GM18508 (cell line): ENCODE measurements at regions not wholly inside any gene's neighbourhood (a gene's known extent, or its start where the extent isn't known, plus 50 kb on each side); places are given as distances from the start of the nearest gene placed in this dataset.

ENCODE experiments used
- ATAC-seq: cut with Tn5 transposase; IDR thresholded peaks from one replicate; pipeline ENCODE4 v1.9.1; 2021; ENCODE audit warnings: moderate number of reproducible peaks; ENCODE audit not compliant: insufficient read depth, unreplicated experiment

DNA sequence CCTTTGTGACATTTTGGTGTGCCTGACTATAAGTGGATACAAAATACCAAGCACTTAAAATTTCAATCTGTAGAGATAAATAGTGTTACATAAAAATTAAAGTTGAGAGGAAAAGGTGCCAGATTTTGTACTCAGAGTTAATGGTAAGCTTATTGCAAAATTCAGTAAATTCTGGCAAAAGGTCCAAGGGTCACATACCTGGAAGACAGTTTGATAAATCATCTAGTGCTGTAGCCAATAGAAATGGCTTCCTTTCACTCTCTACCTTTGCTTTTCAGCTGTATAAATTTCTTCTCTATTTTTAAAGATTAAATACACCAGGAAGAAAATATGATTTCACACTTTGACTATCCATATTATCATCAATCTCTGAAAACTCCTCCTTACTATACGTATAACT is 690.2 kb upstream of the NRSN1 start:
- no peak for ATAC-seq

DNA sequence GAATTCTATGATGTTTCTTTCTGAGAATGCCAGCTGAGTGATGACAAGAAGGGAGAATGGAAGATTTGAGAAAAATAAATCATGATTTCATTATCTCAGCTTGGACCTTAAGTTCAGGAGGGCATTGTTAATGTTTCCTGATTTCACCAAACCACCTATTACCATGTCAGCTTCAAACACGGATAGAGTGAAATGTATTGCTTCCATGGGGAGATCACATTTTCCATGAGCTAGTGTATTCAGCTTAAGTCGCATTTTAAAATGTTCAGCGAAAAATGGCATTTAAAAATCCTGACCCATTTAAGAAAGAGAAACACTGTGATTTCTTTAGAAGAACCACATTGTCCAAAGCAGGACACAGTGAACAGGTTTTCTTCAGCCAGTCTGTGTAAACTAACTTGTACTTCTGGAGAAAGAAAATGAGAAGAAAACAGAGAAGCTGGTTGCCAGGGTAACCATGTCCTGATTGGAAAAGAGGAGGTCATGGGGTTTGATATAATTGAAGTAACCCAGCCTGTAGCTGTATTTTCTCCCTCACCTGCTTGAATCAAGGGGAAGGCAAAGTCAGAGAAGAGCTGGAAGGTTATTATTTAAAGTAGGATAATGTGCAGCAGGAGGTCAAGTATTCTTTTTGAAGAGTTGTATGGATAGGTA is 684.1 kb upstream of the NRSN1 start:
- ATAC-seq, result no peak

- ATAC-seq, result no peak
Observed at GRCh38 chr6:23445157-23445710, 680.8 kb upstream of the NRSN1 start.

- no peak for ATAC-seq
Observed at GRCh38 chr6:23446469-23446967, 679.5 kb upstream of the NRSN1 start.

GRCh38 chr6:23447731-23448130 is 678.3 kb upstream of the NRSN1 start:
- no peak for ATAC-seq

DNA sequence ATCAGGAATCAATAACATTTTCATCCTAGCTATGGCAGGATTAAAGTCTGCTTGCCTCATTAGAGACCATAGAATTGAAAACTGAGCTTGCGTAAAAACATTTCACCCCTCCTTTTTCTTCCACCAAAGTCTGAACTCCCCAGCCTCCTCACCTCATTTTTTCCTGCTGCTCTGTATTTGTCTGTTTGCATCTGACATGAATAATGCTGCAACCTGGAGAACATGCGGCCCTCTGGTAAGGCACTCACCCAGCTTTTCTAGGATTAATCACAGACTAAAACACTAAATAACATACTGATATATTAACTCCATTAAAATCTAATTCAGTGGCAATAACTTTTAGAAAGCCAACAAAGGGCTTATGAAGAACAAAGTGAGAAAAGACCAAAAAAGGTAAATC is 677.7 kb upstream of the NRSN1 start:
- no peak for ATAC-seq

- no peak for ATAC-seq
Observed at GRCh38 chr6:23454080-23454976, 671.7 kb upstream of the NRSN1 start.

DNA sequence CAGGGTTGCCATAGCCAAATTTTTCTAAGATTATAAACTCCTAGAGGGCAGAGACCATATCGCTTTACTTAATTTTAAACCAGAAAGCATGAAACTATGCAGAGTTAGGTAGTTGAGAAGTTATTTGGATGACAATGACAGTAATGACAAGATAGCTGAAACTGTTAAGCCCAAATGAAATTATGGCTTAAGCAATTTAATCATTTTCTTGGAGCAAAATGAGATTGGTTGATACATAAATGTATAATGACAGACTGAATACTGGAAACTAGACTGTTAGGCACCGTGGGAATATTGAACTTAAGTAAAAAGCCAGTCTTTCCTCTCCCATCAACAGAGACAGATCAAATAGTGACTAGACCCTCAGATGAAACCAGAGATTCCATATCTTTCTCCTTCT is 670.3 kb upstream of the NRSN1 start:
- no peak for ATAC-seq

DNA sequence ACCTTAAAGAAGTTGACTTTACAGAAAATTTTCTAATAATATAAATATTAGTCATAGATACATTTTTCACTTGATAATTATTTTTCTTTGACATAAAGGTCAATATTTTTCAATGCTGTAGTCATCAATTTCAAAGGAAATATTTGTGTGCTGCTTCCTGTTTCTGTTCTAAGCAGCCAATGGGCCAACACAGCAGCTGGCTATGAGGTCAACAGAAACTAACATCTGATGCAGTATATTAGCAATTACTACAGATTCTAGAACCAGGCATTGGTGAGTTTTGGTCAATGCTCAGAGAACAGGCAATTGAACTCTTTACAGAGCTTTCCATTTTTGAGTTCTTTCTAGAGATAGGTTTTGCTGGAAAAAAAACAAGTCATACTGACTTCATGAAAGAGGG is 669.6 kb upstream of the NRSN1 start:
- no peak for ATAC-seq

DNA sequence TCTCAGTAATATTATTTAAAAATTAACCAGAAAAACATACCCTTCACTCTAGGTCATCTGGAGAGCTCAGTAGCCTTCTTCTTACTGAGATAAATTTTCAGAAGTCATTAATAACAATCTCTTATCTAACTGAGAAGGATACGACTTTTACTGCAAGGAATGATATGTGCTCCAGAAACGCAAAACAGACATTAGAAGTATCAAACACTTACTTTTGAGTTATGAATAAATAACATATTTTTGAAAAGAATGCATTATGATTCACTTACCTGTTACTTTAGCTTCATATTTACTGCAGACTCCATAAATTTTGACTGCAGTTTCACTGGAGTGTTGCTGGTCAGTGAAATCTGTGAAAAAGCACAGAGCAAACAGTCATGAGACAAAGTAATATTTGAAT is 668.7 kb upstream of the NRSN1 start:
- ATAC-seq, result no peak

DNA sequence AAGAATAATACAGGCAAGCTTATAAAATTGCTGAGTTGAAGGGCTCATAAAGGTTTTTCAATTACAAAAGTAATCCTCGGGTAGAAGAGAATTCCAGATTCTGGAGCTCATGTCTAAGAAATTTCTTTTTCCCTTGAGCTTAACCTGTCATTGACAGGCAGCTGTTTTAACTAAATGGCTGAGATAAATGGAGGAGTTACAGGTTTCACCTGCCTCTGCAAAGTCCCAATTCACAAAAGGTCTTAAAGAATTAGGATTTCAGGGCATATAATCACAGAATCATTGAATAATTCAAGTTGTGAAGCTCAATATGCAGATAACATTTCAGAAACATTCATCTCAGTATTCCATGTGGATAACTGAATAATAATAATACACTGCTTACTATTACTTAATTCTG is 660.1 kb upstream of the NRSN1 start:
- ATAC-seq, result no peak

DNA sequence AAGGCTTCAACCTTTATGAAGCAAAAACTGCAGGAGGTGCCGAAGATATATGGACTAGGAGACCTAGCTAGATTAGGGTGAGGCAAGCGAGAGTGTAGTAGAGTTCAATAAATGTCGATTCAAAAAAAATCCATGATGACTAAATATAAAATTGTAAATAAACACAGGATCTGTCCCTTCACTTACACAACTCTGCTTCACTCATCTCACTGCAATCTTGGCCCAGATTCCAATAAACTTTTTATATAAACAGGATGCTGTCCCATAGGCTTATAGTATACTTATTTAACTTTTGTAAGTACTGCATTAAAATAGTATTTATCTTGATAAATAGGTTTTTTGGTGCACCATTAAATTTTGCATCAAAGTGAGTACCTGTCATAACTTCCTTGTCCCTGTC is 648.4 kb upstream of the NRSN1 start:
- ATAC-seq, result no peak

DNA sequence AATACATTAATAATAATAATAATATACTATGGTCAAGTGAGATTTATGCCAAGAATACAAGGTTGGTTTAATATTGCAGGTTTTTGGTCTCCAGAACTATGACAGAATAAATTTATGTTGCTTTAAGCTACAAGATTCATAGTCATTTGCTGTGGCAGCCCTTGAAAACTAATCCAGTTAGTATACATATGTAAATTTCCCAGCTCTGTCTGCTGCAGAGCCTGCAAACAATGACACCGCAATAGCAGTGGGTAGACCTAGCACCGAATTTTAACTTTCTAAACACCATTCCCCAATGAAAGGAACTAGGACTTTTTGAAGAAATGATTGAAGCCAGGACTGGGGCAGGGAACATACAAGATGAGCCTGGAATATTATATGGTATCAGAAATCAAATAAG is 647.7 kb upstream of the NRSN1 start:
- ATAC-seq, result no peak

DNA sequence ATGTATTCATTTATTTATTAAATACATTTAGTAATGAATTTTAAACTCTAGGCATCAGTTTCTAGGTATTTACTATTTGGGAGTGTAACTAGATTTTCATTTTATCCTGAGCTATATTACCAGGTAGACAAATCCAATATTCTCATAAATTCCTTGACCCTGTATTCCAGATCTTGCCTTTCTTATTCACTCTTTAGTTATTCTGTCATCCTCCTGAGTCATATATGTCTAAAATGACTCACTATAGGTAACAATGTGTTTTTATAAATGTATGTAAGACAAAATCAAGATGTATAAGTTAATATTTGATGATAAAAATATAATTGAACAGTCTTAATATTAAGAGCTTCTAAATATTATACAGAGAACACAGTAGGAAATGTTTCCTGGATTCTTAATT is 642.1 kb upstream of the NRSN1 start:
- ATAC-seq, result no peak

- ATAC-seq, result no peak
Observed at GRCh38 chr6:23494367-23494766, 631.6 kb upstream of the NRSN1 start.

DNA sequence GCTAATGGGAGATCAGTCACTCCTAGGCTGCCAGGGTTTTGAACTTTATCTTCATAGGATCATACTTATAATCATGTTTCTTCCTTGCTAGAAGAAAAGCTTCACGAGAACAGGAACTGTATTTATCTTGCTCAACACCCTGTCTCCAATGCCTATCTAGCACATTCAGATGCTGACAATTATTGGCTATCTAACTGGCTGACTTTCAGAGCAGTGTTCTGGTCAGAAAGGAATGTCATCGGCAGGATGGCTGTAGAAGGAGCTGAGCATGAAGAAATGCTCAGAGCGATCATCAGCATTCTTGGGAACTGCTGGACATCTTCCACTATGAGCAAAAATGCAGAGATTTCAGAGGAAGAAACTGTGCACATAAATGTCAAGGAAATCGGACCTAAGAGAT is 628.0 kb upstream of the NRSN1 start:
- ATAC-seq, result no peak

GRCh38 chr6:23499549-23499948 is 626.5 kb upstream of the NRSN1 start:
- no peak for ATAC-seq

DNA sequence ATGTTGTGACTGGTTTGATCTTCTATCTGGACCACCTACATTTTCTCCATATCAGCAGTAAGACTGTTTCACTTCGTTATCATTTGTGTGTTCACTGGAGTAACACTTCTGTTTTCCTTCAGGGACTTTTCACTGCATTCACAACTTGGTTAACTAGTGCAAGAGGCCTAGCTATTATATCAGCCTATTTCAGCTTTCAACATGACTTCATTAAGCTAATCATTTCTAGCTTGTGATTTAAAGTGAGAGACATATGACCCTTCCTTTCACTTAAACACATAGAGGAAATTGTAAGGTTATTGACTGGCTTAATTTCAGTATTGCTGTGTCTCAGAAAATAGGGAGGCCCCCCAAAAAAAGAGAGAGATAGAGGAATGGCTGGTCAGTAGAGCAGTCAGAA is 622.8 kb upstream of the NRSN1 start:
- ATAC-seq, result peak; percentile 72

GRCh38 chr6:23505026-23505425 is 621.0 kb upstream of the NRSN1 start:
- ATAC-seq, result no peak

DNA sequence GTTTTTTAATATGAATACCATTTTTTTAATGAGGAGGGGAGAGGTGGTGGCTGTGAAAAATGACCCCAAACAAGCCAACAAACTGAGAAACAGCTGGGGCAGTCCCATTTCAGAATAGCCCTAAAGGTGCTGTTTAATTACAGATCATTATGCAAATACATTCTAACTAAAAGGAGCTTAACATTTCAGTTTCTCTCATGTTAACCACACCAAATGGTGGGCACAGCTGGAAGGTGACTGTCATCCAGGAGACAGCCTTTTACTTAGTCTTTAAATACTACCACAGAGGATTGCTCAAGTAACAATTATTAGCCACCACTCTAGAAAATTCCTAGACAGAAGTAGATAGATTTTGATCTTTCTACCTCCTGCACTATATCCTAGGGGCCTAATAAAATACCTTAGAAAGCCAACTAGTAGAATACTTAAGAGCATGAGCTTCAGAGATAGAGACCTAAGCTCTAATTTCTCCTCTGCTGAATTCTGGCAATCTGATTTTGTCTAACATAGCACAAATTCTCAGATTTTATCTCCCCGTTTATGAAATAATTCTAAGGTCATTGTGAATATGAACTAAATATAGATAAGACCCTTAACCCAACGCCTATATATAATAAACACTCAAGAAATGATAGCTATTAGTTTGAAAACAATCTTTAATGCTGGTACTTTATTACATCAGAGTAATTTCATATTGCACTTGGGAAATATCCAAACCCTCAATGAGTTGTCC is 615.1 kb upstream of the NRSN1 start:
- ATAC-seq, result no peak

- no peak for ATAC-seq
Observed at GRCh38 chr6:23511817-23512216, 614.2 kb upstream of the NRSN1 start.
